ENCODE measurements at regions not wholly inside any gene's neighbourhood (a gene's known extent, or its start where the extent isn't known, plus 50 kb on each side); places are given as distances from the start of the nearest gene placed in this dataset.
"Not testable (repeated sequence)": the region's sequence is repeated elsewhere in the genome, so short reads cannot be mapped to it uniquely, and the experiment has no call there.

DNA sequence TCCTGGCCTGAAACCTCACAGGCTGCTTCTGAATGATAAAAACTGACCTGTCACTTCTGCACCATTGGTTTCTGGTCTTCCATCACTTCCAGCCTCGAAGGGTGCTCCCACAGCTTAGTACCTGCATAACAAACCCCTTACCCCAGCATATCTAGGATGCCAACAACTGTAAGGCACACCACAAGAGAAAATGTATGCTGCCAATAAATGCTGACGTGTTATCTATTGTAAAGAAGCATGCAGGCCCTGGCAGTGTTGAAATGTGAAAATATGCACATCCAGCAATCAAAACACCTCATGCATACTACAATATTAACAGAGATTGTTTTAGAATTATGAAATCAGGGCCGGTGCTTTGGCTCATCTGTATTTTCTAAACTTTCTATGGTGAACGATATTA is 242.0 kb upstream of the NSMCE3 start:
- DNase-seq: no peak

DNA sequence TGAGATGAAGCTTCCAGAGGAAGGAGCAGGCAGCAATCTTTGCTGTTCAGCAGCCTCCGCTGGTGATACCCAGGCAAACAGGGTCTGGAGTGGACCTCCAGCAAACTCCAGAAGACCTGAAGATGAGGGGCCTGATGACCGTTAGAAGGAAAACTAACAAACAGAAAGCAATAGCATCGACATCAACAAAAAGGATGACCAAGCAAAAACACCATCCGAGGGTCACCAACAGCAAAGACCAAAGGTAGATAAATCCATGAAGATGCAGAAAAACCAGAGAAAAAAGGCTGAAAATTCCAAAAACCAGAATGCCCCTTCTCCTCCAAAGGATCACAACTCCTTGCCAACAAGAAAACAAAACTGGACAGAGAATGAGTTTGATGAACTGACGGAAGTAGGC is 235.9 kb upstream of the NSMCE3 start:
- DNase-seq: not testable (repeated sequence)

DNA sequence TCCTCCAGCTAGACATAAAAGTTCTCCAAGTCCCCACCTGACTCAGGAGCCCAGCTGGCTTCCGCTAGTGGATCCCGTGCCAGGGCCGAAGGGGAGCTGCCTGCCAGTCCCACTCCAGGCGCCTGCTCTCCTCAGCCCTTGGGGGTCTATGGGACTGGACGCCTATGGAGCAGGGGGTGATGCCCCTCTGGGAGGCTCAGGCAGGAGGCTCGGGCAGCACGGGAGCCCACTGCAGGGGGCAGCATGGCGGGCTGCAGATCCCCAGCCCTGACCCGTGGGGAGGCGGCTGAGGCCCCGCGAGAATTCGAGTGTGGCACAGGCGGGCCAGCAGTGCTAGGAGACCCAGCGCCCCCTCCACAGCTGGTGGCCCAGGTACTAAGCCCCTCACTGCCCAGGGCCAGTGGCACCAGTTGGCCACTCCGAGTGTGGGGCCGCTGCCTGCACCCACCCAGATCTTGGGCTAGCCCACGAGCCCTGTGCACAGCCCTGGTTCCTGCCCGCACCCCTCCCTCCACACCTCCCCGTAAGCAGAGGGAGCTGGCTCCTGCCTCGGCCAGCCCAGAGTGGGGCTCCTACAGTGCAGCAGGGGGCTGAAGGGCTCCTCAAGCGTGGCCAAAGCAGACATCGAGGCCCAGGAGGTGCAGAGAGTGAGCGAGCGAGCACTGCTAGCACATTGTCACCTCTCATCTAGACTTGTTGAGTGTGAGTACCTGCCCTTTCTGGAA is 221.3 kb upstream of the NSMCE3 start:
- no peak for DNase-seq

DNA sequence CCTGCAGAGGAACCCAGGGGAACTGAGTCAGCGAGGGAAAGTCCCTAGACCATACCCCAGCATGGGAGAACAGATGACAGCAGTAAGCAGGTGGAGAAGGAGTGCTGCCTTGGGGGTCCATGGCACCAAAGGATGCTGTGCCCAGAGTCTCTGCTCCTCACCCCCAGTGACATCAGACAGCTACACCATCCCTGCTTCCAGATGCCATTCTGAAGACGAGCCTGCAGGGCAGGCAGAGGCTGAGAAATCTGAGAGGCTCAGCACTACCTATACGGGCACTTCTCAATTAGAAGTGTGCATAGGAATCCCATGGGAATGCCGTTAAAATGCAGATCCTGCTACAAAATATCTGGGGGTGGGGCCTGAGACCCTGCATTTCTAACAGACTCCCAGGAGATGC is 211.3 kb upstream of the NSMCE3 start:
- DNase-seq: no peak

DNA sequence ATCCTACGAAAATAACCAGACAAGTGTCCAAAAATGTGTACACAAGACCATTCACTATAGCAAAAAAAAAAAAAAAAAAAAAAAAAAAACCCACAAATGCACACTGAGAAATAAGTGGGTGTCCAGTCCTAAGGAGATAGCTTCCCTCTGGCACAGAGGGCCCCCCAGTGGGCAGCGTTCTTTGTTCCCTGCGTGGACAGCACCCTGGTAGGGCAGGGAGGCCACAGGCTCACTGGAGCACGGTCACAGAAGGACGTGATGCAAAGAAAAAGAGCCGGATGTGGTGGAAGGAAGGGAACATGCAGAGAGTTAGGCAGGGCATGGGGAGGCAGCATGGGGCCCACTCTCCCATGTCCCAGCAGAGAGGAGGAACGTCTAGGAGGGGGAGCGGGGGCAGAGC is 210.7 kb upstream of the NSMCE3 start:
- DNase-seq: no peak

DNA sequence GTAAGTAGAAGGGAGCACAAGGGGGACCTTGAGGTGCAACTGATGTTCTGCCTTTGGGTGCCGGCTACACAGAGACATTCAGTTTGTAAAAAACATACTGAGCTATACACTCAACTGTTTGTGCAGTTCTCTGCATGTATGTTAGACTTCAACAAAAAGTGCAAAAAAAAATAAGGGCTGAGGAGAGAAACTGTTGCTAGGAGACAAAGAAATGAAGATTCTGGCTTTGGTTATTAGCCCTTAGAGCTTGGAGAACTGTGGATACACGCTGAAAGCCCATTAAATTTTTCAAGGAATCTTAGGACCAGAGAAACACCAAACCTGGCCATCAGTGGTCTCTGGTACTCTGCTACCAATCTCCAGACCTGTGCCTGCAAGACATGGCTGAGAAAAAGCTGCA is 207.6 kb upstream of the NSMCE3 start:
- DNase-seq: no peak

DNA sequence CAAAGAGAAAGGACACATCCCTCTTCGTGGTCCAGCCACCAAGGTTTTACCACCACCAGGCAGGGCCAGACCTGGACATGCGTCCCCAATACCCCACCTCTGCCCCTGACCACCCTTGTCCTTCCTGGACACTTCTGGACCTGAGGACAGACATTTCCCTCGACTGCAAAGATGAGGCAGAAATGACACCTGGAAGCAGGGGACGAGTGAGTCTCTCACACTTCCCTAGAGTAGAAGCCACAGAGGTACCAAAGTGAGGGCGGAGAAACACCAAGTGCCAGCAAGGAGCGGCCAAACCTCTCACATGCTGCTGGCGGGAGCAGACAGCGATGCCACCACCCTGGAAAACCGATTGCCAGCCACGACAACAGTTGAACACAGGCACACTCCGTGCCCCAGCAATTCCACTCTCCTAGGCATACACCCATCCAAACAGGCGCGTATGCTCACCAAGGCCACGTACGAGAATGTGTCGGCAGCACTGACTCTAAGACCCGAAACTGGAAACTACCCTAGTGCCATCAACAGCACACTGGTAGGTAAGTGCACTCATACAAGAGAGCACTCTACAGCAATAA is 207.0 kb upstream of the NSMCE3 start:
- DNase-seq: no peak

DNA sequence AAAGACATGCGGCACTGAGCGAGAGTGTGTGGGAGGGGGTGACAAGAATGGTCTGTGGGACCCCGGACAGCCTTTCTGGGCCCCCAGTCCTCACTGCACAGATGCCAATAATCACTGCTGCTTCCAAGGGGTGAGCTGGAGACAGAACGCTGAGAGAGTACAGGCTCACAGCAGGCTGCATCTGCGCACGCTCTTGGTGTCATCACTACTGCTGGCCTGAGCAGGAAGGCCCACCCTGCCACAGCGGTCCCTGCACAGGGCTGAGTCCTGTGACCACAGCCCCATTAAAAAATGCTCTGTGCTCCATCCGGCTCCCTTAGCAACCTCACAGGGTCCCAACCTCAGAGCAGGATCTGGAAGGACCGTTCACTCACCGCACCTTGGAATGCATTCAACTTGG is 205.5 kb upstream of the NSMCE3 start:
- DNase-seq: no peak

DNA sequence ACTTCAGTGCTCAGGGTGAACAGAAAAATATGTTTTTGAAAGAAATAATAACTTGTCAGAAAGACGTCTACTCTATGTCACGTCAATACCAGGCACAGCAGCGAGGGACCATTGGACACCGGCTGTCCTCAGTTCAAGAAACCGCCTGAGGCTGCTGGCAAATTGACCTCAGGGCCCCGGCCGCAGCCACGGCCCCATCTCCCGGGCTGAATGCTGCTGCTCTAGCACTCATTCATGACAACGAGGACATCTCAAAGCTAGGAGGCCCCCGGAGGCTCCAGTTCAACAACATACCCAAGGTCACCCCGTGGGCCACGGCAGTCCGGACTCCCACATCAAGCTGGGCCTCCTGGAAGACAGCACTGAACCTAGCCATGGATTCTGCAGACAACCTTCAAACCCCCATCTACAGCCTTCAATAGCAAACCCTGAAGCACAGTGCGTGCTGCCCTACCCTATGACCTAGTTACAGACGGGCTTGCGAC is 204.0 kb upstream of the NSMCE3 start:
- DNase-seq: no peak

DNA sequence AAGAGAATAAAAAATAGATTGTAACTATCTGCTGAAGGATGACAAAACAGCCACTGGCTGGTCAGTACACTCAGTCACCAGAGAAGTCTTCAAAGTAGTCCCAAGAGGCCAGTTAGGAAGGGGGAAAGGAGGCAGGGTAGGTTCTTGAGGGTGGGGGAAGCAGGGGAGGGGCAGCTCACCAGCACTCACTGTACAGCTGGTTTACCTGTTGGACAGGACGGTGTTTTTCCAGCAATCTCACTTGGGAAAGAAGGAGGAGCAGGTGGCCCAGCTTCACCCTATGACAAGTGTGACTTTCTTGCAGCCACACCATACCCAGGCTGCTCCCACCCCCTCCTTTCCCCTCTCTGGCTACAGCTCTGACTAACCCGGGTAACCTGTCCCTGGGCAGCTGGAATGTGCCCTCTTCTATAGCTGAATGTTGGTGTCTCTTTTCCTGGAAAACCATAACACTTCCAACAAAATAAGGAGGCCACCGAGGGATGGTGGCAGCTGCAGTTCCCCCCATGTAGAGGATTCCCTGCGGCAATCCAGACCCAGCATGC is 203.4 kb upstream of the NSMCE3 start:
- no peak for DNase-seq

DNA sequence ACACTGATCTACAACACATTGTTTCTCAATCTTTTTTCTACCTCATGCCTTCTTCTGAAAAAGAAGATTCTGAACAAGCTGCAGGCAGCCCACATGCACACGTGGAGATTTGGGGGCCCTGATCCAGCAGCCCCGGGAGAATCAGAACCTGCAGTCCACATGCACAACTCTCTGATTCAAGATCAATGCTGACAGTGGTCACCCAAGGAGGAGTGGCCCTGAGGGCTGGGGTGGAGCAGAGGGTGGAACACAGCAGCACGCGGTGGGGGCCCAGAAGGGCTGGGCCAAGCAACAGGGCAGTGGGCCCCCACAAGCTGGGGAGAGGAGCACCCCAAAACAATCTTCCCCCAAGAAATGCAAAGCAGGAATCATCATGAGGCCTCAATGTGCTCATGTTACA is 202.1 kb upstream of the NSMCE3 start:
- no peak for DNase-seq

DNA sequence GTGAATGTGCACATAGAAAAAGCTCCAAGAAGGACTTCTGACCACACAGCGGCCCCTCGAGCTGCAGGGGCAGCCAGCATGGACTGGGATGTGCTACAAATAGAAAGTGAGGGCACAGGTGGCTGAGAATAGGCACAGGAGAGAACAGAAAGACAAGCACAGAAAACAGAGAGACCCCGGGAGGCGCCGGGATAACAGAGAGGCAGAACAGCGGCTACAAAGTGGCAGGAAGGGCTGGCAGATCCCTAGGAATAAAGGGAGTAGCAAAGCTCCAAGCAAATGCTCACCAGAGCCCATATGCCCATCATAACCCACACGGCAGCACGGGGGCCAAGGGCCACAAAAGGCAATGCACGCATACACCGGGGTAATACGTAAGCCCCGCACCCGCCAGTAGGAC is 201.7 kb upstream of the NSMCE3 start:
- DNase-seq: no peak

DNA sequence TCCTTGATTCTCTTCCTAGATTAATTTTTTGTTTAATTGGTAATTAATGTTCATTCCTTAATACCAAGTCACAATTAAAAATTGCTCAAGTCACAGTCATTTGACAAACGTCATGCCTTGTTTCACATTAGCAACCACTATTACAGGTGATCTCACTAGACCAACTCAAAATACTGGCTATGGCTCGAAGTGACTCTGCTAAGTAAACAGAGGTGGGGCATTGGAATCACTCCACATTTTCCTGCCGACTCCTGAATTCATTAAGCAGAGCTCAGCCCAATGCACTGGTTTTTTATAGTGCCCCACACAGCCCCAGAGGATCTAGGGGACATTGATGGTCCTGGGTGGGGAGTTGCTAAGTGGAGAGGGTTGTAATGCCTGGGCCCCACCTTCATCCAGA is 201.2 kb upstream of the NSMCE3 start:
- peak in 1 of 2 donors; percentile 16 for DNase-seq

DNA sequence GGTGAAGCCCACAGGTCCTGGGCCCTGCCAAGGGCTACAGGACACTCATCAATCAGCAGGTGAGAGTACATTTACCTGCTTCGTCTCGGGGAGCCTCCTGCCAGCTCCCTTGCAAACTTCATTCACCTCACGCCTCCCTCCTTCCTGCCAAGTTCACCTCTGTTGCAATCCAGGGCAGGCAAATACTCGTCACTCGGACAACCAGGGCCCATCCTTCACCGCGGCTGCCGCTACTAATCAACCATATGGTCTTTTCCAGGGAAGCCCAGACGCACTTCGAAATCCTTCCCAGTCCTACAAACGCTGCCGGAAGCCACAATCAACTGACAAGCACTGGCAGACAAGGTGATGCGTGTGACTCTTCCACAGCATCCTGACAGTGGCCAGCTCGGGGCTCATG is 200.7 kb upstream of the NSMCE3 start:
- DNase-seq: no peak

DNA sequence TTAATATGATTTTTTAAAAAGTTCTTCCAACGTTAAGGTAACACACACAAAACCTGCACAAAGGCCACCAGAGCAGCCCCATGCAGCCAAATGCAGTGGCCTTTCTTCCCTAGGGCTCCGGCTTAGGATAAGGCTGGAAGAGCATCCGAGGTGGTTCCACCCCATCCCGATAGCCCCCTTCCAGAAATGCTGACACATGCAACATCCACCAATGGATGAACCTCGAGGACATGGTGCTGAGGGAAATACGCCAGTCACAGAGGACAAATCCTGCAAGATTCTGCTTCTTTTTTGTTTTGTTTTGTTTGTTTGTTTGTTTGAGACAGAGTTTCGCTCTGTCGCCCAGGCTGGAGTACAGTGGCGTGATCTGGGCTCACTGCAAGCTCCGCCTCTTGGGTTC is 199.3 kb upstream of the NSMCE3 start:
- no peak for DNase-seq

DNA sequence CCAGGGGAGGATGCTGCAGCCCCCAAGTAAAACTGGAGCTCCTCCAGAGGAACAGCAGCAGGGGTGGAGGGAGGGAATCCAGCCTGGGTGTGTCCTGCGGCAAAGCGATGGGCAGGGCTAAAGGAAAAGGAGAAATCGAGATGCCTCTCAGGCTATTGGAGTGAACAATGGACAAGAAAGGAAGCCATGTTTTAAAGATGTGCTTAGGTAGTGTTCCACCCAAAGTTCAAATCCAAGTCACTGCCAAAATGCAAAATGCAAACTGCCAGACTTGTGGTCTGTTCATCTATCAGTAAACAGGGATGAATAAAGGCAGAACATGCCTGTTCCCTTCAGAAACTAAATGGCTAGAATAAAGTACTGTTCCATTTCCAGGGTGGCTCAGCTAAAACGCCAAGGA is 197.5 kb upstream of the NSMCE3 start:
- no peak for DNase-seq

DNA sequence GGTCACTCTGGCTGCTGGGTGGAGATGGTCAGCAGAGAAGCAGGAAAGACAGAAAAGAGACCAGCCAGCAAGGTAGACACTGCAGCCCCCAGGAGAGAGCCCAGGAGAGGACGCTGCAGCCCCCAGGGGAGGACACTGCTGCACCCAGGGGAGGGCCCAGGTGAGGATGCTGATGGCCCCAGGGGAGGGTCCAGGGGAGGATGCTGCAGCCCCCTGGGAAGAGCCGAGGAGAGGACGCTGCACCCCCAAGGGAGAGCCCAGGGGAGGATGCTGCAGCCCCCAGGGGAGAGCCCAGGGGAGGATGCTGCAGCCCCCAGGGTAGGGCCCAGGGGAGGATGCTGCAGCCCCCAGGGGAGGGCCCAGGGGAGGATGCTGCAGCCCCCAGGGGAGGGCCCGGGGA is 196.7 kb upstream of the NSMCE3 start:
- no peak for DNase-seq

DNA sequence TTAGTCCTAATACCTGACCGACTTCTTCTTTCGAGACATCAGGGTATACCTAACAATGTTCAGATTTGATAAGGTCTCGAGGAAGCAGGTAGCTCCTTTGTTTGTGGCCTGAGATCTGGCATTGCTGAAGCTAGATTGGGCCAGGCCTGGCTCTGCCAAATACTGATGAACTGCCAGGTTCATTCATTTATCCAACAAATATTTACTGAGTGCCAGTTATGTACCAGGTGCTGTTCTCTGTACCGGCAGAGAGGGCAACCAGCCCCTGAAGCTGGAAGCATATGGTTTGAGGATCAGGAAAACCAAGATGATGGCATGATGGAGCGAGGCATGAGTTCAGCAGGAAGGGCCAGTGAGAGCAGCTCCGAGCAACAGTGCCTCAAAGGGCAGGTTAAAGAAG is 196.2 kb upstream of the NSMCE3 start:
- DNase-seq: no peak

DNA sequence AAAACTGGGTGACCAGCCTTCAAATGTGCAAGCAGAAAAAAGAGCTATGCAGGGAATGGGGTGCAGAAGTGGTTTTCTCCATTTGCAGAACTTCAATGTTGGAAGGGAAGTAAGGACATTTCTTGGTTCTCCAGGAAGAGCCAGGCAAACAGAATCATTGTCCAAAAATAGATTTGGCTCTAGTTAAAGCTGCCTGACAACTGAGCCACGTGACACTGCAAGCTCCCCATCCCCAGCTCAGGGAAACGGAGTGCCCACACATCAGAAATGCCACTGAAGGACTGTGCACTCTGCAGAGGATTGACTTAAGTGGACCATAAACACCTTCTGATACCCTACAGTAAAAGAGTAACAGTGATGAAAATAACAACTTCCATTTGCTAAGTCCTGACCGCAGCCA is 195.6 kb upstream of the NSMCE3 start:
- no peak for DNase-seq

DNA sequence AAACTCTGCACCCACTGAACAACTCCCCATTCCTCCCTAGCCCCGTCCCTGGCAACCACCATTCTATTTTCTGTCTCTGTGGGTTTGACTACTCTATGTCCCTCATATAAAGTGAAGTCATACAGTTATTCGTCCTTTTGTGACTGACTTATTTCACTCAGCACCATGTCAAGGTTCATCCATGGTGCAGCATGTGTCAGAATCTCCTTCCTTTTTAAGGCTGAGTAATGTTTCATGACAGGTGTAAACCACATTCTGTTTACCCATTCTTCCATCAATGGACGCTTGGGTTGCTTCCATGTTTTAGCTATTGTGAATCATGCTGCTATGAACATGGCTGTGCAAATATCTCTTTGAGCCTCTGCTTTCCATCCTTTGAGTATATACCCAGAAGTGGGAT is 192.3 kb upstream of the NSMCE3 start:
- no peak for DNase-seq

DNA sequence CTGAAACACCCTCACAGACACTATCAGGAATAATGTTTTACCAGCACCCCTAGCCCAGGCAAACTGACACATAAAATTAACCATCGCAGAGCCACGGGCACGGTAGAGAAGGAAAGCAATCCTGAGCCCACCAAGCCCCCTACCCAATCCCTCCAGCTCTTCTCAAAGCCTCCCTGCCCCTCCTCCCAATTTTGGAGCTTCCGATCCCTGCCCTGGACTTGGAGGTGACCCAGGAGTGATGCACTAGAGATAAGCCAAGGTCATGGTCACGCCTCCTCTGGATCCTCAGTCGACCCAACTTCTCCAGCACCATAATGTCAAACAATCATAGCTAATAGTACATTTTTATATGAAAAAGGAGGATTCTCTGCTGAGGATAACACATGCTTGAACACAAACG is 188.7 kb upstream of the NSMCE3 start:
- no peak for DNase-seq

DNA sequence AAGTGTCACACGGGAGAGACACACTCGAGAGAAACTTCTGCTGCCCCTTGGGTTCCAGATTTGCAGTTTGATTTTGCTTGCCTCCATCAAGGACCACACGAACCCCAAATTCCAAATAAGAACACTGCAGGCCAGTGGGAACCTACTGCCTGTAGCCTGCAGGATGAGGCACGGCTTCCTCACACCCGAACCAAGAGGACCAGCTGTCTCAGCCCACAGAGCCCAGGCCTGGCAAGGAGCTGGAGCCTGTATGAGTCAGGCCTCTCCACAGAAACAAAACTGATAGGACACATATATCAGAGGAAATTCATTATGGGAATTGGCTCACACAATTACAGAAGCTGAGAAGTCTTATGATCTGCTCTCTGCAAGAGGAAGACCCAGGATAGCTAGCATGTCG is 188.1 kb upstream of the NSMCE3 start:
- no peak for DNase-seq

DNA sequence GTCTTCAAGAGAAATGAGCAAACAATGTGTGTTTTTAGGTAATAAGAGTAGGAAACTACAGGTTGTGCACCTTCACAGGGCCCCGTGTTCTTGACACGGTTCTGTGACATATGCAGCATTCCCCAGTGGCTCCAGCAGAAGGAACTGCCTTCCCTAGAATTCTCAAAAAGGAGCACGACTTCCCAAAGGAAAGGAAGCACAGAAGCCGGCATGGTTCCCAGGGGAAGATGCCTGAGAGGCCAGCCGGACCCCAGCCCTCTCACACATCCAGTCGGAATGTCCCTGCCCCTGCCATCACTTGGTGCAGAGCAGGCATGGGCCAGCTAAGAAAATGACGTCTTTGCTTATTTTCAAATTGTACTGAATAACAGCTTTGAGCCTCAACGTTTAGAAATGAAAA is 187.3 kb upstream of the NSMCE3 start:
- no peak for DNase-seq

DNA sequence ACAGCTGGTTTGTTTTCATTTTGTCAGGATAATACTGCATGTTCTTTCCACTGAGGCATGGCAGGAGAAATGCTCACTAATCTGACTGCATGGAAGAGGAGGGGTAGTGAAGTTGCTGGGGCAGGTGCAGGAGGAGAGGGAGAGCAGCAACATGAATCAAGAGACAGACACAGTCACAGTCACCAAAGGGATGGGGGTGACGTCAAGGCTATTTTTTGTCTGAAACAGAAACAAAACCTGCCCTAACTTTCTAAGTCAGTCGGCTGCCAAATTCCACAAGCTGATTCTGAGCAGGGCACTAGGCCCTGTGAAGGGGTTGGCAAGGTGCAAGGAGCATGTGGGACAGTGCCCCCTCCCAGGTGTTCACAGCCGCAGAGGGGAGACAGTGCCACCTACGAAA is 186.6 kb upstream of the NSMCE3 start:
- DNase-seq: no peak
